Suprapubic skin (tissue), 4 donors: ENCODE measurements at regions not wholly inside any gene's neighbourhood (a gene's known extent, or its start where the extent isn't known, plus 50 kb on each side); places are given as distances from the start of the nearest gene placed in this dataset.

Experiments used
- POLR2A ChIP-seq, 2 donors: fragments of 450-650 bp; IDR thresholded peaks; one replicate each; pipeline ENCODE4 v1.6.1; 2017; ENCODE audit warnings: antibody characterized with exemption in 2 of 2, mild to moderate bottlenecking in 2 of 2, moderate library complexity in 2 of 2
- POLR2AphosphoS5 ChIP-seq, 3 donors: sonication (generic); formaldehyde crosslinking; IDR thresholded peaks; one replicate each; pipeline ENCODE4 v1.6.1; 2017; ENCODE audit warnings: antibody characterized with exemption in 3 of 3
- TF ChIP-seq, protein P1 (sequence below), 2 donors: fragments of 200-600 bp in 1 of 2; fragments of 450-650 bp in 1 of 2; sonication (generic) in 1 of 2; IDR thresholded peaks; one replicate each; pipeline ENCODE4 v1.5.1; 2016 to 2019; ENCODE audit warnings: antibody characterized with exemption in 2 of 2, mild to moderate bottlenecking in 1 of 2, moderate library complexity in 1 of 2

- no peak for TF ChIP-seq POLR2AphosphoS5 (IDR thresholded peaks at IDR 0.05)
- TF ChIP-seq, protein P1, sequence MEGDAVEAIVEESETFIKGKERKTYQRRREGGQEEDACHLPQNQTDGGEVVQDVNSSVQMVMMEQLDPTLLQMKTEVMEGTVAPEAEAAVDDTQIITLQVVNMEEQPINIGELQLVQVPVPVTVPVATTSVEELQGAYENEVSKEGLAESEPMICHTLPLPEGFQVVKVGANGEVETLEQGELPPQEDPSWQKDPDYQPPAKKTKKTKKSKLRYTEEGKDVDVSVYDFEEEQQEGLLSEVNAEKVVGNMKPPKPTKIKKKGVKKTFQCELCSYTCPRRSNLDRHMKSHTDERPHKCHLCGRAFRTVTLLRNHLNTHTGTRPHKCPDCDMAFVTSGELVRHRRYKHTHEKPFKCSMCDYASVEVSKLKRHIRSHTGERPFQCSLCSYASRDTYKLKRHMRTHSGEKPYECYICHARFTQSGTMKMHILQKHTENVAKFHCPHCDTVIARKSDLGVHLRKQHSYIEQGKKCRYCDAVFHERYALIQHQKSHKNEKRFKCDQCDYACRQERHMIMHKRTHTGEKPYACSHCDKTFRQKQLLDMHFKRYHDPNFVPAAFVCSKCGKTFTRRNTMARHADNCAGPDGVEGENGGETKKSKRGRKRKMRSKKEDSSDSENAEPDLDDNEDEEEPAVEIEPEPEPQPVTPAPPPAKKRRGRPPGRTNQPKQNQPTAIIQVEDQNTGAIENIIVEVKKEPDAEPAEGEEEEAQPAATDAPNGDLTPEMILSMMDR (IDR thresholded peaks at IDR 0.05) = no peak
- no peak for TF ChIP-seq POLR2A (IDR thresholded peaks at IDR 0.05)
These were observed 163.1 kb upstream of the IZUMO3 start for GRCh38 chr9:24708814-24709213.
